ENCODE measurements at regions not wholly inside any gene's neighbourhood (a gene's known extent, or its start where the extent isn't known, plus 50 kb on each side); places are given as distances from the start of the nearest gene placed in this dataset.

GRCh38 chr2:144896341-144896740 lies 376.4 kb upstream of the ZEB2 start:
- Mint-ChIP-seq H3K27ac (no peak overlapping the region), H3K4me1 (peaks cover 17% of the 10 kb centered on the region), H3K36me3 (peaks cover 4% of the 10 kb centered on the region), H3K9me3 (peaks cover 7% of the 10 kb centered on the region), H3K27me3 (ENCODE audit: low read depth) (no peaks in the 10 kb centered on the region), H3K4me3 (no peak overlapping the region)
- no peak for DNase-seq (ENCODE audit: low spot score in 2 of 2, unreplicated experiment in 2 of 2)
- TF ChIP-seq, protein P1, sequence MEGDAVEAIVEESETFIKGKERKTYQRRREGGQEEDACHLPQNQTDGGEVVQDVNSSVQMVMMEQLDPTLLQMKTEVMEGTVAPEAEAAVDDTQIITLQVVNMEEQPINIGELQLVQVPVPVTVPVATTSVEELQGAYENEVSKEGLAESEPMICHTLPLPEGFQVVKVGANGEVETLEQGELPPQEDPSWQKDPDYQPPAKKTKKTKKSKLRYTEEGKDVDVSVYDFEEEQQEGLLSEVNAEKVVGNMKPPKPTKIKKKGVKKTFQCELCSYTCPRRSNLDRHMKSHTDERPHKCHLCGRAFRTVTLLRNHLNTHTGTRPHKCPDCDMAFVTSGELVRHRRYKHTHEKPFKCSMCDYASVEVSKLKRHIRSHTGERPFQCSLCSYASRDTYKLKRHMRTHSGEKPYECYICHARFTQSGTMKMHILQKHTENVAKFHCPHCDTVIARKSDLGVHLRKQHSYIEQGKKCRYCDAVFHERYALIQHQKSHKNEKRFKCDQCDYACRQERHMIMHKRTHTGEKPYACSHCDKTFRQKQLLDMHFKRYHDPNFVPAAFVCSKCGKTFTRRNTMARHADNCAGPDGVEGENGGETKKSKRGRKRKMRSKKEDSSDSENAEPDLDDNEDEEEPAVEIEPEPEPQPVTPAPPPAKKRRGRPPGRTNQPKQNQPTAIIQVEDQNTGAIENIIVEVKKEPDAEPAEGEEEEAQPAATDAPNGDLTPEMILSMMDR (IDR thresholded peaks at IDR 0.05; ENCODE audit: unreplicated experiment): no peak

DNA sequence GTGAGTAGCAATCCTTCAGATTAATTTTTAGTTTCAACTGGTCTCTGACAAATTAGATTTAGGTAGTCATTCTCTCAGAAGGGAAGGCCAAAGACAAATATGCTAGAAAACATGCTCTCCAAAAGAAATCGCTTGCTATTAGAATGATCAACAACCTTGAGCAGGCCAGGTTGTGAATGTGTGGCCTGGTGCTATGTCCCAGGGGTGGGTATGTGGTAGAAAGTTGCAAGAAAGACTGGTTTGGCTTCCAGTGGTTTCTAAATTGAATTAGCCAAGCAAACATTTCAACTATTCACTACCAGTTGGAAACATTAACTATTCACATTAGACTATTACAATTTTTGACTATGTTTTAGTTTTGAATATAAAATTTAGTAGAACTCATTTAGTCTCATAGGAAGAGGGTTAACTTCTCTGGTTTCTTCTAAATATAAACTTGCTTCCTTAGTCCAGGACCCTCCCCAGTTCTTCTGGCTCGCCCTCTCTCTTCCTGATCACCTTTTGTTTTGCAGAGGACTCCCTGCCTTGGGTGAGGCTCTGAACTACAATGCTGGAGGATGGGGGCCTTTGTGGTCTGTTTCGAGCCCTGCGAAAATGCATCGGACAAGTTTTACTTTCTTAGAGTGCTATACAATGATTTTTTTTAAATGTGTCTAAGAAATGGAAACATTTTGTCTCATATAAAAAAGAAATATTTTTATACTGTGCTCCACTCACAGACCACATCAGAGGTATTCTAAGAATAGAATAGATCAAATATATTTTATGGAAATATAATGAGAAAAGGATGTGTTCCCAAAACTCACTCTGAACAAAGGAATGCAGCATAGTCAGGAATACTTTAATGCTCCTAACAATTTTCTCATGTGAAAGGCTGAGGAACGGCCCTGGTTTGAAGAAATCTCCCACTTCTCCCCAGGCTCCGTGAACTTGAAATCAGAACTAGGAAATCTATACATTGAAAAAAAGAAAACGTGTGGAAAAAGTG lies 375.0 kb upstream of the ZEB2 start:
- Mint-ChIP-seq H3K36me3 (no peaks in the 10 kb centered on the region), H3K4me1 (peaks cover 20% of the 10 kb centered on the region), H3K4me3 (no peak overlapping the region), H3K27ac (peak overlapping the region; percentile 89), H3K9me3 (no peaks in the 10 kb centered on the region), H3K27me3 (ENCODE audit: low read depth) (no peaks in the 10 kb centered on the region)
- TF ChIP-seq, protein P1 (IDR thresholded peaks at IDR 0.05; ENCODE audit: unreplicated experiment): no peak
- no peak for DNase-seq (ENCODE audit: low spot score in 2 of 2, unreplicated experiment in 2 of 2)

DNA sequence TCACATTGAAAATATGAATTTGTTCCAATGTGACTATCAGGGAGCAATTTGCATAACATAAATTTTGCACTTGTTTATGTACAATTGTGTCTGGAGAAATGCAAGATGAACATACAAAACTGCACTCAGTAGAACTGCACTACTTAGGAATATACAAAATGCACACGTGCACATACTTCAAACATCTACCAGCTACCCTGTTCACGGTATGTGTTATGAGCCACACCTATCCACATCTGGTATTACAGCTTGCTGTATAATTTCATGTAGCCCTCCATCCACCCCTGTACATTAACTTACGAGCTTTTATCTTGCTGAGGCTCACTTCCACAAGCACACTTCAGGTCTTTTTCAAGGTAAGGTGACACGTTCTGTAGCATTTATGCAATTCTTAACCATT lies 373.5 kb upstream of the ZEB2 start:
- Mint-ChIP-seq H3K27me3 (ENCODE audit: low read depth) (no peaks in the 10 kb centered on the region), H3K9me3 (no peaks in the 10 kb centered on the region), H3K27ac (no peak overlapping the region), H3K36me3 (no peaks in the 10 kb centered on the region), H3K4me1 (peaks cover 20% of the 10 kb centered on the region), H3K4me3 (no peak overlapping the region)
- DNase-seq (ENCODE audit: low spot score in 2 of 2, unreplicated experiment in 2 of 2): no peak
- TF ChIP-seq, protein P1 (IDR thresholded peaks at IDR 0.05; ENCODE audit: unreplicated experiment): no peak

DNA sequence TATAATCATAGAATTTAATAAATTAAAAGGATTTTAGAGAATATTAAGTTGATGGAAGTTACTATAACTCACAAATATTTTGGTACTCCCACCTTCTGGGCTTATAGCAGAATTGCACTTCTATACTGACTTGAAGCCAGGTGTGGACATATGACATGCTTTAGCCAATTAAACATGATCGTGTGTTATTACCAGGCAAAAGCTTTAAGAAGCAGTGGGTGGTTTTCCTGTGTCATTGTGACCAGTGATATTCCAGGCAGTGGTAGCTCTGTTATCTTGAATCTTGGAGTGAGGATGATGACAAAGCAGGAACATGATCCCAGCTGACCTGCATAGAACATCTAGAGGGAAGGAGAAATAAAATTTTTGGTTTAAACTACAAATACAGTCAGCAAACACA lies 370.9 kb upstream of the ZEB2 start:
- TF ChIP-seq, protein P1 (IDR thresholded peaks at IDR 0.05; ENCODE audit: unreplicated experiment): no peak
- no peak overlapping the region for H3K4me3 Mint-ChIP-seq
- H3K27ac Mint-ChIP-seq: no peak overlapping the region
- no peaks in the 10 kb centered on the region for H3K9me3 Mint-ChIP-seq
- no peak for DNase-seq (ENCODE audit: low spot score in 2 of 2, unreplicated experiment in 2 of 2)
- H3K27me3 Mint-ChIP-seq (ENCODE audit: low read depth): no peaks in the 10 kb centered on the region
- peaks cover 15% of the 10 kb centered on the region for H3K4me1 Mint-ChIP-seq
- H3K36me3 Mint-ChIP-seq: no peaks in the 10 kb centered on the region

- H3K9me3 Mint-ChIP-seq: no peaks in the 10 kb centered on the region
- no peak overlapping the region for H3K27ac Mint-ChIP-seq
These were observed 369.4 kb upstream of the ZEB2 start for GRCh38 chr2:144889348-144889747.

More at GRCh38 chr2:144889348-144889747, 369.4 kb upstream of the ZEB2 start:
- no peak overlapping the region for H3K4me3 Mint-ChIP-seq
- peaks cover 3% of the 10 kb centered on the region for H3K4me1 Mint-ChIP-seq
- no peak for DNase-seq (ENCODE audit: low spot score in 2 of 2, unreplicated experiment in 2 of 2)
- H3K27me3 Mint-ChIP-seq (ENCODE audit: low read depth): no peaks in the 10 kb centered on the region
- H3K36me3 Mint-ChIP-seq: no peaks in the 10 kb centered on the region
- TF ChIP-seq, protein P1 (IDR thresholded peaks at IDR 0.05; ENCODE audit: unreplicated experiment): no peak

Data from mesothelial cell of epicardium (in vitro differentiated cells).